GM12878 (cell line): ENCODE measurements at regions not wholly inside any gene's neighbourhood (a gene's known extent, or its start where the extent isn't known, plus 50 kb on each side); places are given as distances from the start of the nearest gene placed in this dataset.

Experiments
- ATAC-seq: fragments of 200-7000 bp; cut with Tn5 transposase; 3 replicates; pipeline ENCODE4 v1.9.1; 2020; ENCODE audit warnings: mild to moderate bottlenecking, moderate library complexity
- BruUV-seq: library from RNA; stranded (reverse); fragments of 400-500 nt; replicated peaks from 2 replicates; lab custom pipeline; 2021; lab: Mats Ljungman, UMichigan
- CTCF ChIA-PET: fragments of 300-600 bp; sonication (Branson Sonifier 250); formaldehyde crosslinking; extraction: SDS; loops from one replicate; lab custom pipeline; 2021; ENCODE audit warnings: inconsistent platforms; lab: Yijun Ruan, JAX
- POLR2A ChIA-PET: fragments of 350-600 bp; formaldehyde crosslinking; extraction: SDS; loops from one replicate; lab custom pipeline; 2021; ENCODE audit warnings: inconsistent platforms; lab: Charles Lee
- RAD21 ChIA-PET: fragments of 300-600 bp; sonication (Branson Sonifier 250); formaldehyde crosslinking; loops from one replicate; lab custom pipeline; 2023; ENCODE audit warnings: antibody characterized with exemption; ENCODE audit not compliant: unreplicated experiment; lab: Charles Lee
- SMC1A ChIA-PET: fragments of 300-600 bp; sonication (Branson Sonifier 250); formaldehyde crosslinking; loops from one replicate; lab custom pipeline; 2023; ENCODE audit not compliant: unreplicated experiment, uncharacterized antibody; lab: Charles Lee
- DNase-seq: peaks from one replicate; pipeline ENCODE4 v3.0.0-alpha.2; 2011; ENCODE audit warnings: low read depth, low spot score
- FAIRE-seq: peaks from 3 replicates; lab custom pipeline; 2011; peaks lifted over from hg19 to GRCh38; lab: Jason Lieb, UNC
- H2AFZ ChIP-seq: 2 replicates; pipeline ENCODE4 v1.6.0; 2011; ENCODE audit warnings: low read depth, low read length, control low read depth; ENCODE audit not compliant: control insufficient read depth
- H3K27ac ChIP-seq: 2 replicates; pipeline ENCODE4 v1.5.1; 2011; ENCODE audit warnings: control low read depth; ENCODE audit not compliant: control insufficient read depth, insufficient read depth
- H3K27me3 ChIP-seq, 2 experiments: replicated peaks in 1 of 2; 2 replicates each; pipeline versions ENCODE4 v1.6.0 to v1.6.1; 2011; ENCODE audit warnings: low read length in 1 of 2; ENCODE audit not compliant: control insufficient read depth in 2 of 2, insufficient read depth in 2 of 2
- H3K36me3 ChIP-seq, 2 experiments: 2 replicates each; pipeline ENCODE4 v1.5.1; 2011; ENCODE audit warnings: low read length in 1 of 2; ENCODE audit not compliant: control insufficient read depth in 2 of 2, insufficient read depth in 2 of 2
- H3K4me1 ChIP-seq: 2 replicates; pipeline ENCODE4 v1.6.1; 2011; ENCODE audit warnings: mild to moderate bottlenecking, low read length, moderate library complexity, mixed read lengths; ENCODE audit not compliant: control insufficient read depth, insufficient read depth
- H3K4me2 ChIP-seq: 2 replicates; pipeline ENCODE4 v1.6.0; 2011; ENCODE audit warnings: control low read depth; ENCODE audit not compliant: control insufficient read depth, insufficient read depth
- H3K4me3 ChIP-seq: fragments of 200-600 bp; sonication (generic); 2 replicates; pipeline ENCODE4 v1.5.1; 2016
- H3K79me2 ChIP-seq: 2 replicates; pipeline ENCODE4 v1.6.0; 2011; ENCODE audit warnings: low read length; ENCODE audit not compliant: control insufficient read depth, insufficient read depth
- H3K9ac ChIP-seq: 2 replicates; pipeline ENCODE4 v1.8.0; 2011; ENCODE audit warnings: low read length, control low read depth, mixed read lengths; ENCODE audit not compliant: control insufficient read depth, insufficient read depth
- H3K9me3 ChIP-seq: replicated peaks from 3 replicates; pipeline ENCODE4 v1.5.1; 2011; ENCODE audit warnings: mild to moderate bottlenecking, low read length; ENCODE audit not compliant: control insufficient read depth, insufficient read depth
- H4K20me1 ChIP-seq: 2 replicates; pipeline ENCODE4 v1.6.0; 2011; ENCODE audit not compliant: control insufficient read depth, insufficient read depth
- HCFC1 ChIP-seq: fragments of 150-350 bp; IDR thresholded peaks from 2 replicates; pipeline ENCODE4 v1.6.1; 2014; ENCODE audit warnings: low read length
- MYB ChIP-seq: fragments of 150-350 bp; IDR thresholded peaks from 2 replicates; pipeline ENCODE4 v1.6.1; 2014; ENCODE audit warnings: mild to moderate bottlenecking, low read depth, low read length, borderline replicate concordance
- MYC ChIP-seq: IDR thresholded peaks from 2 replicates; pipeline ENCODE4 v1.6.1; 2011; ENCODE audit warnings: mild to moderate bottlenecking, low read length, moderate library complexity, inconsistent platforms; ENCODE audit not compliant: insufficient read depth, insufficient replicate concordance, insufficient read length, severe bottlenecking
- NFXL1 ChIP-seq: fragments of 450-650 bp; IDR thresholded peaks from 2 replicates; pipeline ENCODE4 v1.6.1; 2017; ENCODE audit warnings: antibody characterized with exemption, mild to moderate bottlenecking, borderline replicate concordance
- PAX5 ChIP-seq: IDR thresholded peaks from 2 replicates; pipeline ENCODE4 v1.6.1; 2011; ENCODE audit warnings: low read depth, low read length, borderline replicate concordance
- POLR2AphosphoS5 ChIP-seq: IDR thresholded peaks from 2 replicates; pipeline ENCODE4 v1.6.1; 2011; ENCODE audit warnings: mild to moderate bottlenecking, low read length, inconsistent platforms
- YY1 ChIP-seq: IDR thresholded peaks from 2 replicates; pipeline ENCODE4 v1.6.1; 2011; ENCODE audit warnings: low read depth, mild to moderate bottlenecking, low read length
- ZNF274 ChIP-seq: IDR thresholded peaks from one replicate; pipeline ENCODE4 v1.8.0; 2011; ENCODE audit not compliant: insufficient read length, insufficient read depth
- WGBS: methylation state at CpG from one replicate; pipeline ENCODE4 v1.1.6; 2016; ENCODE audit warnings: low lambda C conversion rate; ENCODE audit not compliant: insufficient replicate concordance, insufficient coverage; ENCODE audit errors: missing lambda C conversion rate; 5-methylcytosine and 5-hydroxymethylcytosine counted together
- in situ Hi-C: fragments of 300-500 bp; cut with MboI; formaldehyde crosslinking; loops from 9 replicates; pipeline ENCODE4 v1.14.3; 2018; ENCODE audit warnings: mixed read lengths
- intact Hi-C: fragments of 100-400 bp; cut with micrococcal nuclease; formaldehyde crosslinking; loops from one replicate; pipeline ENCODE4 v1.14.2; 2022; ENCODE audit not compliant: unreplicated experiment
- TF ChIP-seq, protein P1 (sequence below): fragments of 450-650 bp; IDR thresholded peaks from 2 replicates; pipeline ENCODE4 v1.6.1; 2017; ENCODE audit warnings: mild to moderate bottlenecking, moderate library complexity

GRCh38 chr9:68601081-68601480 lies 60.4 kb upstream of the TMEM252 start:
- RAD21 ChIA-PET: no interaction called here
- intact Hi-C loops: no loop called here
- SMC1A ChIA-PET: interaction anchor here (0.9 kb wide), 1 partner anchor 85 kb away, joined by 3 read pairs; no protein-coding TSS in a partner anchor
- H3K27ac ChIP-seq: no peak overlapping the region
- TF ChIP-seq NFXL1 (no peak), YY1 (no peak), POLR2AphosphoS5 (no peak), PAX5 (no peak), MYB (no peak), ZNF274 (no peak), MYC (no peak), HCFC1 (no peak)
- TF ChIP-seq, protein P1, sequence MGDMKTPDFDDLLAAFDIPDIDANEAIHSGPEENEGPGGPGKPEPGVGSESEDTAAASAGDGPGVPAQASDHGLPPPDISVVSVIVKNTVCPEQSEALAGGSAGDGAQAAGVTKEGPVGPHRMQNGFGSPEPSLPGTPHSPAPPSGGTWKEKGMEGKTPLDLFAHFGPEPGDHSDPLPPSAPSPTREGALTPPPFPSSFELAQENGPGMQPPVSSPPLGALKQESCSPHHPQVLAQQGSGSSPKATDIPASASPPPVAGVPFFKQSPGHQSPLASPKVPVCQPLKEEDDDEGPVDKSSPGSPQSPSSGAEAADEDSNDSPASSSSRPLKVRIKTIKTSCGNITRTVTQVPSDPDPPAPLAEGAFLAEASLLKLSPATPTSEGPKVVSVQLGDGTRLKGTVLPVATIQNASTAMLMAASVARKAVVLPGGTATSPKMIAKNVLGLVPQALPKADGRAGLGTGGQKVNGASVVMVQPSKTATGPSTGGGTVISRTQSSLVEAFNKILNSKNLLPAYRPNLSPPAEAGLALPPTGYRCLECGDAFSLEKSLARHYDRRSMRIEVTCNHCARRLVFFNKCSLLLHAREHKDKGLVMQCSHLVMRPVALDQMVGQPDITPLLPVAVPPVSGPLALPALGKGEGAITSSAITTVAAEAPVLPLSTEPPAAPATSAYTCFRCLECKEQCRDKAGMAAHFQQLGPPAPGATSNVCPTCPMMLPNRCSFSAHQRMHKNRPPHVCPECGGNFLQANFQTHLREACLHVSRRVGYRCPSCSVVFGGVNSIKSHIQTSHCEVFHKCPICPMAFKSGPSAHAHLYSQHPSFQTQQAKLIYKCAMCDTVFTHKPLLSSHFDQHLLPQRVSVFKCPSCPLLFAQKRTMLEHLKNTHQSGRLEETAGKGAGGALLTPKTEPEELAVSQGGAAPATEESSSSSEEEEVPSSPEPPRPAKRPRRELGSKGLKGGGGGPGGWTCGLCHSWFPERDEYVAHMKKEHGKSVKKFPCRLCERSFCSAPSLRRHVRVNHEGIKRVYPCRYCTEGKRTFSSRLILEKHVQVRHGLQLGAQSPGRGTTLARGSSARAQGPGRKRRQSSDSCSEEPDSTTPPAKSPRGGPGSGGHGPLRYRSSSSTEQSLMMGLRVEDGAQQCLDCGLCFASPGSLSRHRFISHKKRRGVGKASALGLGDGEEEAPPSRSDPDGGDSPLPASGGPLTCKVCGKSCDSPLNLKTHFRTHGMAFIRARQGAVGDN: no peak
- TF ChIP-seq, all 136 proteins: peak for 0
- ChIA-PET POLR2A (no interaction called here), CTCF (no interaction called here)
- Histone ChIP-seq H3K4me1 (no peaks in the 10 kb centered on the region), H3K9me3 (no peaks in the 10 kb centered on the region), H3K36me3 (no peaks in the 10 kb centered on the region), H3K9ac (no peak overlapping the region), H3K4me3 (no peak overlapping the region), H3K79me2 (no peaks in the 10 kb centered on the region), H3K4me2 (no peak overlapping the region), H2AFZ (no peak overlapping the region), H3K27me3 (peaks cover 0 to 1% of the 10 kb centered on the region in 2 experiments; a peak in 3 of 4 replicates), H4K20me1 (no peaks in the 10 kb centered on the region)
- FAIRE-seq (no peak), ATAC-seq (no peak), DNase-seq (no peak)
- no TSS peak for BruUV-seq
- in situ Hi-C loops: no loop called here
- 13% methylated on average over 2 of the region's 2 CpGs for WGBS
